Stimulated activated naive CD8-positive, alpha-beta T cell treated with anti-CD3 and anti-CD28 coated beads, Interleukin-15, Interleukin-2, amounts not matched to agents 100 ng/mL and 50 ng/mL, for 24 hours (primary cell): ENCODE measurements at regions not wholly inside any gene's neighbourhood (a gene's known extent, or its start where the extent isn't known, plus 50 kb on each side); places are given as distances from the start of the nearest gene placed in this dataset.
"Not testable (repeated sequence)": the region's sequence is repeated elsewhere in the genome, so short reads cannot be mapped to it uniquely, and the experiment has no call there.

Experiments used
- H3K27ac Mint-ChIP-seq: one replicate; pipeline ENCODE4 v1.8.0; 2021; ENCODE audit warnings: mild to moderate bottlenecking, mixed read lengths
- H3K27me3 Mint-ChIP-seq: one replicate; pipeline ENCODE4 v1.8.0; 2021; ENCODE audit warnings: mixed read lengths
- H3K36me3 Mint-ChIP-seq: one replicate; pipeline ENCODE4 v1.8.0; 2021; ENCODE audit warnings: low read depth, mixed read lengths
- H3K4me1 Mint-ChIP-seq: one replicate; pipeline ENCODE4 v1.8.0; 2021; ENCODE audit warnings: low read depth, mixed read lengths
- H3K4me3 Mint-ChIP-seq: one replicate; pipeline ENCODE4 v1.8.0; 2021; ENCODE audit warnings: mild to moderate bottlenecking, mixed read lengths
- H3K9me3 Mint-ChIP-seq: one replicate; pipeline ENCODE4 v1.8.0; 2021; ENCODE audit warnings: mixed read lengths

DNA sequence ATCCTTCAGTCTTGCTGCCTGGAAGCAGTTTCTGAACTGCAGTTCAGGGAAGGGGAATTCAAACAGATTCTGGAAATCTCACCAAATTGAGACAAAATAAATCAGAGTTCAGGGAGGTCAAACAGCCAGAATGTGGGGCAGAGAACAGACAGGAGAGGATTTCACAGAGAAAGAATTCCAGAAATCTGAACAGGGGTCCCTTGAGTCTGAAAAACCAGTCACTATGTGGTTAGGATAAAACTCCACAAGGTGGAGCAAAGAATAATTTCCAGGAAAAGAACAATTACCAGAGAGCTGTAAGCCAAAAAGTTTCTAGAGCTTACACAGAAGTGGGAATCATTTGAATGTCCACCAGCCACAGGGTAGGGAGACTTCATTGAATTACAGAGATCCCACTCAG, 84.7 kb downstream of the URB2 start:
- H3K4me3 Mint-ChIP-seq: no peak overlapping the region
- peaks cover 13% of the 10 kb centered on the region for H3K9me3 Mint-ChIP-seq
- H3K27me3 Mint-ChIP-seq: peaks cover 9% of the 10 kb centered on the region
- no peaks in the 10 kb centered on the region for H3K4me1 Mint-ChIP-seq
- no peak overlapping the region for H3K27ac Mint-ChIP-seq
- no peaks in the 10 kb centered on the region for H3K36me3 Mint-ChIP-seq

DNA sequence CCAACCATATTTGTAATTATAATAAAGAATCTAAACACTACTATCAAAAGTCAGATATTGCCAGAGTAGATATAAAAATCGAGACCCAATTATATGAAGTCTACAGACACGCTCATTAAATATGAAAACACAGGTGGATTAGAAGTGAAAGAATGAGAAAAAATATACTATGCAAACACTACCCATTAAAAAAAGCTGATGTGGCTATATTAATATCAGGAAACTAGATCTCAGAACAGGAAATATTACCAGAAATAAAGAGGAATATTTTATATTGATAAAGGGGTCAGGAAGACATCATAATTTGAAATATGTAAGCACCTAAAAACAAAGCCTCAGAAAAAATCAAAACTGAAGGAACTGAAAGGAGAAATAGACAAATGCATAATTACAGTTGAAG, 88.3 kb downstream of the URB2 start:
- Mint-ChIP-seq H3K4me1 (no peaks in the 10 kb centered on the region), H3K4me3 (no peak overlapping the region), H3K27ac (no peak overlapping the region), H3K36me3 (no peaks in the 10 kb centered on the region), H3K9me3 (no peaks in the 10 kb centered on the region), H3K27me3 (no peaks in the 10 kb centered on the region)

DNA sequence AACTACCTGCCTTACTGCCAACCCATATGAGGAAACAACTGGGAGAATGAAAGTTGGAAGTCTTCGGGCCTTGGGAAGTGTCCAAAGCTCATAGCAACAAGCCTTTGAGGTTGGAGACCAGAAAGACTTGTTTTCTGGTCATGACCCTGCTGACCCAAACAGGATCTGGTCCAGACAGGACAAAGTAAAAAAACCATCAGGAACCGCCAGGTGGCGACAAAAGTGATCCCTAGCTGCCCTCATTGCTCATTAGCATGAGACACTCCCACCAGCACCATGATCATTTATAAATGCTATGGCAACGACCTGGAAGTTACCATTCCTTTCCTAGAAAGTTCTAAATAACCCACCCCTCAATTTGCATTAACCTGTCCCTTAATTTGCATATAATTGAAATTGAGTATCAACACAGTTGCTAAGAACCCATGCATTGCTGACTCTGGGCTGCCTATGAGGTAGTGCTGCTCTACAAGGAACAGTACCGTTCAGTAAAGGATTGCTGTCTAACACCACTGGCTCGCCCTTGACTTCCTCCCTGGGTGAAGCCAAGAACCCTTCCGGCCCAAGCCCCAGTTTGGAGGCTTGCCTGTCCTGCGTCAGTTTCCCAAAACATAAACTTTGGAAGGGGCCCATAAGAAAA, 89.0 kb downstream of the URB2 start:
- H3K27ac Mint-ChIP-seq: no peak overlapping the region

DNA sequence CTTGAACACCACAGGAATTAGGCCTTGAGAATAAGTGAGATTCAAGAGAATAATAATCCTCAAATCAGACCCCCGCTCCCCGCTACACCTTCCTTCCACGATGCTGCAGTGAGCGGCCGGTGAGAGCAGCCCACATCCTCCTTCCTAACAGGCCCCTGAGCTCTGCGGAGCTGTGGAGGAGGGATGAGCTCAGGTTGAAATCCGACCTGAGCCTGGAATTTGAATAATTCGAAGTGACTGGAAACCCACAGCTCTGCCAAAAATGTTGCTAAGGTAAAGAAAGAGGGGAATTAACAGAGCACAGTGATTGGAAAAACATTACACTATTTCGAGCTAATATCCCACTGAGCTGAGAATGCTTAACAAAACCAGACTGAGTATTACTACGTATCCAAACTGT, 90.0 kb downstream of the URB2 start:
- Mint-ChIP-seq H3K36me3 (no peaks in the 10 kb centered on the region), H3K27ac (no peak overlapping the region), H3K9me3 (no peaks in the 10 kb centered on the region), H3K27me3 (peaks cover 7% of the 10 kb centered on the region), H3K4me3 (no peak overlapping the region), H3K4me1 (no peaks in the 10 kb centered on the region)

More for the DNA sequence above, 89.0 kb downstream of the URB2 start:
- Mint-ChIP-seq H3K4me1 (no peaks in the 10 kb centered on the region), H3K9me3 (no peaks in the 10 kb centered on the region), H3K36me3 (no peaks in the 10 kb centered on the region), H3K4me3 (no peak overlapping the region), H3K27me3 (peaks cover 4% of the 10 kb centered on the region)

DNA sequence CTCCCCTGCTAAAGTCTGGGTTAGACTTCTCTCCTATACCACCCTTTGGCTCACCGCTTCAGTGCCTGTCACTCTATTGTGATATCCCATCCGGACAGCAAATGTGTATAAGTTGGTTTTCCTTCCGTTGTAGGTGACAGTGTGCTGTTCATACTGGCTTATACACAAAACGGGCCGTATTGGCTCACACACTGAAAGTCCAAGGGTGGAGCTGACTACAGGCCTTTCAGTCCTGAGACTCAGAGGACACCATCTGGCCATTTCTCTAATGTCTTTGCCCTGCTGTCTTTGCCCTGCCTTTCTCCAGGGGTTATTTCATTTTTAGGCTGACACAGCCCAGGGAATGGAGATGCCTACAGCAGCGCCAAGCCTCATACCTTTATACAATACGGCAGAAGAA, 90.7 kb downstream of the URB2 start:
- H3K36me3 Mint-ChIP-seq: no peaks in the 10 kb centered on the region

GRCh38 chr1:229717786-229718576, 91.9 kb downstream of the URB2 start:
- Mint-ChIP-seq H3K4me1 (no peaks in the 10 kb centered on the region), H3K27ac (no peak overlapping the region), H3K36me3 (no peaks in the 10 kb centered on the region), H3K27me3 (peaks cover 14% of the 10 kb centered on the region), H3K9me3 (peaks cover 4% of the 10 kb centered on the region), H3K4me3 (no peak overlapping the region)

More for the DNA sequence above, 90.7 kb downstream of the URB2 start:
- H3K4me3 Mint-ChIP-seq: no peak overlapping the region
- H3K9me3 Mint-ChIP-seq: peaks cover 4% of the 10 kb centered on the region
- H3K4me1 Mint-ChIP-seq: no peaks in the 10 kb centered on the region
- H3K27ac Mint-ChIP-seq: no peak overlapping the region
- H3K27me3 Mint-ChIP-seq: peaks cover 11% of the 10 kb centered on the region

- H3K4me3 Mint-ChIP-seq: no peak overlapping the region
- no peaks in the 10 kb centered on the region for H3K36me3 Mint-ChIP-seq
- H3K27ac Mint-ChIP-seq: no peak overlapping the region
- H3K4me1 Mint-ChIP-seq: no peaks in the 10 kb centered on the region
- H3K27me3 Mint-ChIP-seq: peaks cover 7% of the 10 kb centered on the region
- peaks cover 4% of the 10 kb centered on the region for H3K9me3 Mint-ChIP-seq
Observed at GRCh38 chr1:229726061-229726460, 100.0 kb downstream of the URB2 start.

DNA sequence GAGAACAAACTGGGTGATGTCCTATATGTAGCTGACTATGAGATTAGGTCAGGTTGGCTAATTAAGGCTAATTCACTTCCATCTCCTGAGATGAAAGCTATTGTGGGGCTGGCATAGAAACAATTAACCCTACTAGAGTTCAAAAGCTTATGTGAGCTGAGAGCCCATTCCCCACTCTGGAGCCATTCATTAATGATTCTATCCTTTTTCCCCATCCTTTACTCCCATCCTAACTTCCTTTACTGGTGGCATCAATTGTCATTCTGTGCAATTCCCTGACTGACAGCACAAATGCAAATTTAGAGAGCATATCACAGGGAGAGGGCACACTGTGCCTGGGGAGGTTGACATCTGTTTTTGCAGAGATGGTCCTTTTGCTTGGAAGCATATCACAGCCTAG, 103.9 kb downstream of the URB2 start:
- Mint-ChIP-seq H3K4me1 (no peaks in the 10 kb centered on the region), H3K27ac (no peak overlapping the region), H3K27me3 (peaks cover 9% of the 10 kb centered on the region), H3K4me3 (no peak overlapping the region), H3K36me3 (no peaks in the 10 kb centered on the region), H3K9me3 (peaks cover 4% of the 10 kb centered on the region)

- H3K9me3 Mint-ChIP-seq: peaks cover 4% of the 10 kb centered on the region
- H3K36me3 Mint-ChIP-seq: no peaks in the 10 kb centered on the region
- no peaks in the 10 kb centered on the region for H3K4me1 Mint-ChIP-seq
- no peak overlapping the region for H3K27ac Mint-ChIP-seq
- H3K27me3 Mint-ChIP-seq: peaks cover 9% of the 10 kb centered on the region
- no peak overlapping the region for H3K4me3 Mint-ChIP-seq
Observed at GRCh38 chr1:229730573-229730972, 104.5 kb downstream of the URB2 start.

DNA sequence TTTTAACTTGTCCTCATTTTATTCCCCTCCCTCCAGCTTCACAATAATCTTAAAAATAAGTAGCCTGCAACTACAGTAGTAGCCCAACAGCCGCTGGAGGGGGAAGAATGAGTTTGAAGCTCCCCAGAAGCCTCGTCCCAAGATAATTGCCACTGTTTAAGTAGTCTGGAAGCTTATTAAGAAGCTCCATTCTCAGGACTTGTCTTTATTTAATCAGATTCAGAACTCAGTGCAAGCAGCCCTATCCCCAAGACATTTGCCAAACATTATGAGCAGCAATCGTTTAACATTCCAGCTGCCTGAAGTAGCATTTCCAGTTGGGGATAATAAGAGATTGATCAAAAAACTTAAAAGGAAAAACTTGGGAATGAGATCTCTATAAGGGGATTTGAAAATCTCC, 106.0 kb downstream of the URB2 start:
- Mint-ChIP-seq H3K36me3 (peaks cover 5% of the 10 kb centered on the region), H3K27me3 (peaks cover 9% of the 10 kb centered on the region), H3K9me3 (peaks cover 7% of the 10 kb centered on the region), H3K27ac (no peak overlapping the region), H3K4me3 (no peak overlapping the region), H3K4me1 (no peaks in the 10 kb centered on the region)

- Mint-ChIP-seq H3K36me3 (peaks cover 10% of the 10 kb centered on the region), H3K4me3 (no peak overlapping the region), H3K4me1 (peaks cover 19% of the 10 kb centered on the region), H3K27ac (no peak overlapping the region), H3K27me3 (peaks cover 6% of the 10 kb centered on the region), H3K9me3 (peaks cover 18% of the 10 kb centered on the region)
Observed at GRCh38 chr1:229736376-229736775, 110.3 kb downstream of the URB2 start.

DNA sequence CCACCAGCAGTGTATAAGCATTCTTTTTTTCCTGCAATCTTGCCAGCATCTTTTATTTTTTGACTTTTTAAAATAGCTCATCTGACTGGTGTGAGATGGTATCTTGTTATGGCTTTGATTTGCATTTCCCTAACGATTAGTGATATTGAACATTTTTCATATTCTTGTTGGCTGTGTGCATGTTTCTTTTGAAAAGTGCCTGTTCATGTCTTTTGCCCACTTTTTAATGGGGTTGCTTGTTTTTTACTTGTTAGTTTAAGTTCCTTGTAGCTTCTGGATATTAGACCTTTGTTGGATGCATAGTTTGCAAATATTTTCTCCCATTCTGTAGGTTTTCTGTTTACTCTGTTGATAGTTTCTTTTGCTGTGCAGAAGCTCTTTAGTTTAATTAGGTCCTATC, 116.6 kb downstream of the URB2 start:
- not testable (repeated sequence) for H3K27ac Mint-ChIP-seq, H3K36me3 Mint-ChIP-seq, H3K4me3 Mint-ChIP-seq
- peaks cover 19% of the 10 kb centered on the region for H3K4me1 Mint-ChIP-seq
- H3K27me3 Mint-ChIP-seq: peaks cover 15% of the 10 kb centered on the region
- peaks cover 28% of the 10 kb centered on the region for H3K9me3 Mint-ChIP-seq

- H3K4me1 Mint-ChIP-seq: peaks cover 13% of the 10 kb centered on the region
- peaks cover 4% of the 10 kb centered on the region for H3K9me3 Mint-ChIP-seq
- H3K27me3 Mint-ChIP-seq: peaks cover 15% of the 10 kb centered on the region
- H3K36me3 Mint-ChIP-seq: no peaks in the 10 kb centered on the region
- H3K4me3 Mint-ChIP-seq: no peak overlapping the region
- no peak overlapping the region for H3K27ac Mint-ChIP-seq
Observed at GRCh38 chr1:229749992-229750391, 123.9 kb downstream of the URB2 start.

DNA sequence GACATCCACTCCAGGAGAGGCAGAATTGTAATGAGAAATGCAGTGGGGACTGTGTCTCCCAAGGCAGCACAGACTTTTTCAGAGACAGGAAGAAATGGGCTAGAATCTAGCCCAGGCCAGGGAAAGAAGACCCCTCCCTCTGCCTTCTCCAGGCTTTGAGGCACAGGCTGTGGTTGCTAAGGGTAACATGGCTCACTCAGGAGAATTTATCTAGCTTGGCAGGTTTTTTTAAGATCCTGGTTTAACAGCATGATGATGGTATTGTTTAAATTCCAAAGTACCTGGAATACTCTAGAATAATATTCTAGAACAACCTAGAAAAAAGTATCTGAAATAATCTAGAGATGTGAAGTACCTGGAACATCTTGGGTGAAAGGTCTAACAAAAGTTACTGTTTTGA, 125.6 kb downstream of the URB2 start:
- Mint-ChIP-seq H3K4me3 (no peak overlapping the region), H3K27me3 (peaks cover 8% of the 10 kb centered on the region), H3K27ac (no peak overlapping the region), H3K9me3 (no peaks in the 10 kb centered on the region), H3K36me3 (no peaks in the 10 kb centered on the region), H3K4me1 (peaks cover 13% of the 10 kb centered on the region)

DNA sequence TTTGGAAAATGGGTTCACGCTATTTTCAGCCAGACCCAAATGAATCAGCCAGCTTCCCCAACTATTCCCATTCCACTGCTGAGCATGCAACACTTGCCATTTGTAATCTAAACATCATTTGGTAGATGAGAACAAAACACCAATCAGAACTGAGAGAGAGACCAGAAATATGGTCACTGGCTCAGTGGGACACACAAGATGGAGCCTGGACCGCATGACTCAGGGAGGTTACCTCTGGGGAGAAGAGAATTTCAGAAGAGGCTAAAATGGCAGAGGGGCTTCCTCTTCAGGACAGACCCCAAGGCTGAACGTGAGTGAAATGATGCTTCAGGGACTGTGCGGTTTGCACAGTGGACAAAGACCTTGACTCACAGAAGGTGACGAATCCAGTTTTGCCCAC, 126.6 kb downstream of the URB2 start:
- Mint-ChIP-seq H3K4me1 (peaks cover 13% of the 10 kb centered on the region), H3K36me3 (no peaks in the 10 kb centered on the region), H3K9me3 (peaks cover 6% of the 10 kb centered on the region), H3K4me3 (no peak overlapping the region), H3K27me3 (peaks cover 5% of the 10 kb centered on the region), H3K27ac (no peak overlapping the region)
